NB4 (cell line): ENCODE measurements at regions not wholly inside any gene's neighbourhood (a gene's known extent, or its start where the extent isn't known, plus 50 kb on each side); places are given as distances from the start of the nearest gene placed in this dataset.

Experiments used
- DNase-seq: peaks from one replicate; pipeline ENCODE4 v3.0.0; 2010; ENCODE audit warnings: low read depth
- H3K4me3 ChIP-seq: one replicate; pipeline ENCODE4 v1.5.1; 2011; ENCODE audit warnings: mild to moderate bottlenecking, low read depth, low read length, moderate library complexity
- MAX ChIP-seq: IDR thresholded peaks from 2 replicates; pipeline ENCODE4 v1.6.1; 2011; ENCODE audit warnings: low read depth, low read length
- MYC ChIP-seq: IDR thresholded peaks from 2 replicates; pipeline ENCODE4 v1.6.1; 2011; ENCODE audit warnings: low read depth, low read length
- POLR2A ChIP-seq: IDR thresholded peaks from 2 replicates; pipeline ENCODE4 v1.6.1; 2011; ENCODE audit warnings: mild to moderate bottlenecking; ENCODE audit not compliant: insufficient read length; ENCODE audit errors: extremely low read depth
- TF ChIP-seq, protein P1 (sequence below): IDR thresholded peaks from one replicate; pipeline ENCODE4 v1.5.1; 2012; ENCODE audit warnings: low read depth, low read length

GRCh38 chr14:30305346-30305745, 253.6 kb upstream of the G2E3 start:
- no peak for DNase-seq
- TF ChIP-seq MAX (no peak), MYC (no peak), POLR2A (no peak)
- TF ChIP-seq, protein P1, sequence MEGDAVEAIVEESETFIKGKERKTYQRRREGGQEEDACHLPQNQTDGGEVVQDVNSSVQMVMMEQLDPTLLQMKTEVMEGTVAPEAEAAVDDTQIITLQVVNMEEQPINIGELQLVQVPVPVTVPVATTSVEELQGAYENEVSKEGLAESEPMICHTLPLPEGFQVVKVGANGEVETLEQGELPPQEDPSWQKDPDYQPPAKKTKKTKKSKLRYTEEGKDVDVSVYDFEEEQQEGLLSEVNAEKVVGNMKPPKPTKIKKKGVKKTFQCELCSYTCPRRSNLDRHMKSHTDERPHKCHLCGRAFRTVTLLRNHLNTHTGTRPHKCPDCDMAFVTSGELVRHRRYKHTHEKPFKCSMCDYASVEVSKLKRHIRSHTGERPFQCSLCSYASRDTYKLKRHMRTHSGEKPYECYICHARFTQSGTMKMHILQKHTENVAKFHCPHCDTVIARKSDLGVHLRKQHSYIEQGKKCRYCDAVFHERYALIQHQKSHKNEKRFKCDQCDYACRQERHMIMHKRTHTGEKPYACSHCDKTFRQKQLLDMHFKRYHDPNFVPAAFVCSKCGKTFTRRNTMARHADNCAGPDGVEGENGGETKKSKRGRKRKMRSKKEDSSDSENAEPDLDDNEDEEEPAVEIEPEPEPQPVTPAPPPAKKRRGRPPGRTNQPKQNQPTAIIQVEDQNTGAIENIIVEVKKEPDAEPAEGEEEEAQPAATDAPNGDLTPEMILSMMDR: no peak
- no peak overlapping the region for H3K4me3 ChIP-seq

GRCh38 chr14:30309405-30309804, 249.6 kb upstream of the G2E3 start:
- H3K4me3 ChIP-seq: no peak overlapping the region

DNA sequence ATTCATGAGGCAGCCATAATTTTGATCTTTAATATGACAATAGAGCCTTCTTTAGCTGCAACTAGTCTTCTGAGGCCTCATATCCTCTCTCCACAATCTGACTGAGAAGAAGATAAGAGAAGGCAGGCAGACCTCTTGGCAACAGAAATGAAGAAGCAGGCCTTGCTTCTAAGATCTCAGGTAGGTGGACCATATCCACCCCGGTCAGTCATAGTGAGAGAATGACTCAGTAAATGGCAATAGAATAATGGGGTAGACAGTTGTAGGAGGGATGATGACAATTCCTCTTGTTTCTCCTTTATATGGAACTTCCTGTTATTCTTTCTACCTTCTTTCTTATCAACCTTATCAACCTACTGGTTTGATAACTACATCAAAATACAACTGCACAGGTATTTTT, 246.7 kb upstream of the G2E3 start:
- no peak overlapping the region for H3K4me3 ChIP-seq

More at GRCh38 chr14:30309405-30309804, 249.6 kb upstream of the G2E3 start:
- TF ChIP-seq MAX: no peak
- no peak for TF ChIP-seq MYC
- TF ChIP-seq POLR2A: no peak
- TF ChIP-seq, protein P1: no peak
- no peak for DNase-seq

DNA sequence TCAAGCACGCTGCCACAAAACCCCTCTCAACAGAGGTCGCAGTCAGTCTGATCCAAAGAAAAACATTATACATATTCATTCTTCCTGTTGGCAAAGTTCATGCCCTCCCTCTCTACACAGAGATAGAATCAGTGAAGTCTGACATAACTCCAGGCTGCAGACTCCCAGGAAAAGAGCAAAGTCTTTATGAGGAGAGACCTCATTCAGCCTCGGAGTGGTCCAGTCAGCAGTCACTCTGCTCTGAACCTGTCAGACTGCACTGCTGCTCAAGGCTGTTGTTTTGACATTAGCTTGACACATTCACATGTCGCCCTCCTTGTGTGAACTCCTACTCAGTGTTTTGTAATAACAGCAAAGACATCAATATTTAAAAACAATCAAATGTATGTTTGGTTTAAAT, 241.2 kb upstream of the G2E3 start:
- TF ChIP-seq MAX: no peak
- no peak for TF ChIP-seq POLR2A
- H3K4me3 ChIP-seq: no peak overlapping the region
- no peak for DNase-seq

More for the DNA sequence above, 246.7 kb upstream of the G2E3 start:
- no peak for DNase-seq
- TF ChIP-seq, protein P1: no peak
- TF ChIP-seq POLR2A (no peak), MYC (no peak), MAX (no peak)

DNA sequence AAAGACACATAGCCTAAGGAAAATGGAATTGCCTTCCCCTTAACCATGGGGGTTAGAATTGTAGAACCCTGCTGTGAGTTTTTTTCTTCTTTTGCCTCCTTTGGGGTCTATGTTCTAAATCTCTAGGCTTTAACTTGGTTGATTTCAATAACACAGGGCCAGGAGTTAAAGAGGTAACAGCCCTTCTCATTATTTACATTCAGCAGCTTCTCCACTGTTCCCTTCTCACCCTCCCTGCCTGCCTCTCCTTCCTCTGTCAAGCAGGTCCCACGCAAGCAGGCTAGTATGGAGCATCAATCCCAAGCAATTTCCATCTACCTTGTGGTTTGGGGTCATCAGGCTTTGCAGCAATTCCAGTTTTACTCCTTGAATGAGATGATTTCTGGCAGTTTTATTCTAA, 236.1 kb upstream of the G2E3 start:
- H3K4me3 ChIP-seq: no peak overlapping the region
- no peak for DNase-seq
- no peak for TF ChIP-seq POLR2A
- no peak for TF ChIP-seq MYC
- TF ChIP-seq MAX: no peak
- TF ChIP-seq, protein P1: no peak

GRCh38 chr14:30330033-30330432, 228.9 kb upstream of the G2E3 start:
- TF ChIP-seq MYC (no peak), MAX (no peak), POLR2A (no peak)
- TF ChIP-seq, protein P1: no peak

More at GRCh38 chr14:30330033-30330432, 228.9 kb upstream of the G2E3 start:
- DNase-seq: no peak
- no peak overlapping the region for H3K4me3 ChIP-seq
